ENCODE measurements at regions not wholly inside any gene's neighbourhood (a gene's known extent, or its start where the extent isn't known, plus 50 kb on each side); places are given as distances from the start of the nearest gene placed in this dataset.

GRCh38 chr5:86118542-86118941 is 499.2 kb upstream of the COX7C start:
- no peaks in the 10 kb centered on the region for H3K27me3 ChIP-seq (replicated peaks in 1 of 7)
- no peaks in the 10 kb centered on the region for H3K9me3 ChIP-seq
- no peaks in the 10 kb centered on the region for H3K36me3 ChIP-seq
- DNase-seq: no peak
- WGBS, 5 donors: 36 to 59% (median 44%) methylated on average over 1 of the region's 1 CpG
- intact Hi-C loops (cut with DNase I; ENCODE audit: low total_unique reads): no loop called here
- H3K27ac ChIP-seq: no peak overlapping the region
- no peak overlapping the region for H3K4me3 ChIP-seq
- TF ChIP-seq CTCF (IDR thresholded peaks at IDR 0.05 in 8 of 11, conservative IDR thresholded peaks at IDR 0.05 in 3 of 11) (no peak), POLR2AphosphoS5 (IDR thresholded peaks at IDR 0.05) (no peak), POLR2A (IDR thresholded peaks at IDR 0.05) (no peak)
- no peaks in the 10 kb centered on the region for H3K4me1 ChIP-seq

GRCh38 chr5:86124333-86124732 is 493.4 kb upstream of the COX7C start:
- 70 to 90% (median 87%) methylated on average over 3 of the region's 3 CpGs for WGBS, 5 donors
- H3K36me3 ChIP-seq: no peaks in the 10 kb centered on the region
- no peak overlapping the region for H3K27ac ChIP-seq
- no peaks in the 10 kb centered on the region for H3K9me3 ChIP-seq
- DNase-seq: no peak
- no peak overlapping the region for H3K4me3 ChIP-seq
- intact Hi-C loops (cut with DNase I; ENCODE audit: low total_unique reads): no loop called here
- no peaks in the 10 kb centered on the region for H3K27me3 ChIP-seq (replicated peaks in 1 of 7)
- TF ChIP-seq POLR2A (IDR thresholded peaks at IDR 0.05): no peak
- TF ChIP-seq CTCF (IDR thresholded peaks at IDR 0.05 in 8 of 11, conservative IDR thresholded peaks at IDR 0.05 in 3 of 11): no peak
- TF ChIP-seq POLR2AphosphoS5 (IDR thresholded peaks at IDR 0.05): no peak
- no peaks in the 10 kb centered on the region for H3K4me1 ChIP-seq

- H3K9me3 ChIP-seq: no peaks in the 10 kb centered on the region
- no peak overlapping the region for H3K27ac ChIP-seq
- WGBS, 5 donors: 50 to 66% (median 56%) methylated on average over 2 of the region's 2 CpGs
- no peak overlapping the region for H3K4me3 ChIP-seq
- no peak for DNase-seq
- no peaks in the 10 kb centered on the region for H3K4me1 ChIP-seq
- no peak for TF ChIP-seq POLR2A (IDR thresholded peaks at IDR 0.05)
- TF ChIP-seq POLR2AphosphoS5 (IDR thresholded peaks at IDR 0.05): no peak
- TF ChIP-seq CTCF (IDR thresholded peaks at IDR 0.05 in 8 of 11, conservative IDR thresholded peaks at IDR 0.05 in 3 of 11): no peak
- no peaks in the 10 kb centered on the region for H3K36me3 ChIP-seq
- no peaks in the 10 kb centered on the region for H3K27me3 ChIP-seq (replicated peaks in 1 of 7)
- intact Hi-C loops (cut with DNase I; ENCODE audit: low total_unique reads): no loop called here
These were observed 491.8 kb upstream of the COX7C start for GRCh38 chr5:86125731-86126601.

- no peaks in the 10 kb centered on the region for H3K9me3 ChIP-seq
- no peaks in the 10 kb centered on the region for H3K36me3 ChIP-seq
- H3K27ac ChIP-seq: no peak overlapping the region
- no peak for DNase-seq
- no peak for TF ChIP-seq POLR2A (IDR thresholded peaks at IDR 0.05)
- TF ChIP-seq CTCF (IDR thresholded peaks at IDR 0.05 in 8 of 11, conservative IDR thresholded peaks at IDR 0.05 in 3 of 11): no peak
- TF ChIP-seq POLR2AphosphoS5 (IDR thresholded peaks at IDR 0.05): no peak
- H3K4me3 ChIP-seq: no peak overlapping the region
- WGBS, 5 donors: 82 to 95% (median 85%) methylated on average over 1 of the region's 1 CpG
- no peaks in the 10 kb centered on the region for H3K27me3 ChIP-seq (replicated peaks in 1 of 7)
- intact Hi-C loops (cut with DNase I; ENCODE audit: low total_unique reads): no loop called here
- H3K4me1 ChIP-seq: no peaks in the 10 kb centered on the region
These were observed 490.0 kb upstream of the COX7C start for GRCh38 chr5:86127696-86128095.
